ENCODE measurements at regions not wholly inside any gene's neighbourhood (a gene's known extent, or its start where the extent isn't known, plus 50 kb on each side); places are given as distances from the start of the nearest gene placed in this dataset.

DNA sequence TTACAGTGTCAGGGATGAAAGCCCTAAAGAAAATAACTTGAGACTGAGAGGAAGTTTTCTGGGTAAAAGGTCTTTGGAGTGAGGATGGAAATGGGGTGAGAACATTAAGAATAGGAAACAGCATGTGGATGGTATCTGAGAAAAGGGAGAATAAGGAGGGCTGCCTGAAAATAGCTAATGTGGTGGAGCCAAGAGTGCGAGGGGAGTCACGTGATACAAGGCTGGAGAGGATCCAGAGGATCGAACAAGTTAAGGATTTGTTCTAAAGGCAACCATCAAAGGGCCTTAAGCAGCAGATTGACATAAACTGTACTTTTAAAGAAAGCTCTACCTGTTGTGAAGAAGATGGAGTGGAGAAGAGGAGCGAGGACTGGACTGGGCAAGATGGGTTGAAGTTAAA lies 347.4 kb upstream of the AGA start:
- H3K27ac ChIP-seq = no peak overlapping the region
- no peaks in the 10 kb centered on the region for H3K9me3 ChIP-seq
- no peak for DNase-seq
- no peak overlapping the region for H3K4me3 ChIP-seq
- ATAC-seq = no peak
- TF ChIP-seq, protein P1, sequence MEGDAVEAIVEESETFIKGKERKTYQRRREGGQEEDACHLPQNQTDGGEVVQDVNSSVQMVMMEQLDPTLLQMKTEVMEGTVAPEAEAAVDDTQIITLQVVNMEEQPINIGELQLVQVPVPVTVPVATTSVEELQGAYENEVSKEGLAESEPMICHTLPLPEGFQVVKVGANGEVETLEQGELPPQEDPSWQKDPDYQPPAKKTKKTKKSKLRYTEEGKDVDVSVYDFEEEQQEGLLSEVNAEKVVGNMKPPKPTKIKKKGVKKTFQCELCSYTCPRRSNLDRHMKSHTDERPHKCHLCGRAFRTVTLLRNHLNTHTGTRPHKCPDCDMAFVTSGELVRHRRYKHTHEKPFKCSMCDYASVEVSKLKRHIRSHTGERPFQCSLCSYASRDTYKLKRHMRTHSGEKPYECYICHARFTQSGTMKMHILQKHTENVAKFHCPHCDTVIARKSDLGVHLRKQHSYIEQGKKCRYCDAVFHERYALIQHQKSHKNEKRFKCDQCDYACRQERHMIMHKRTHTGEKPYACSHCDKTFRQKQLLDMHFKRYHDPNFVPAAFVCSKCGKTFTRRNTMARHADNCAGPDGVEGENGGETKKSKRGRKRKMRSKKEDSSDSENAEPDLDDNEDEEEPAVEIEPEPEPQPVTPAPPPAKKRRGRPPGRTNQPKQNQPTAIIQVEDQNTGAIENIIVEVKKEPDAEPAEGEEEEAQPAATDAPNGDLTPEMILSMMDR (IDR thresholded peaks at IDR 0.05) = no peak
- no peaks in the 10 kb centered on the region for H3K4me1 ChIP-seq
- no peaks in the 10 kb centered on the region for H3K27me3 ChIP-seq
- intact Hi-C loops (cut with DNase I) = no loop called here
- H3K36me3 ChIP-seq = no peaks in the 10 kb centered on the region

- Histone ChIP-seq H3K4me1 (no peaks in the 10 kb centered on the region), H3K9me3 (no peaks in the 10 kb centered on the region), H3K4me3 (no peak overlapping the region), H3K36me3 (no peaks in the 10 kb centered on the region), H3K27me3 (no peaks in the 10 kb centered on the region), H3K27ac (no peak overlapping the region)
- TF ChIP-seq, protein P1 (IDR thresholded peaks at IDR 0.05) = no peak
- intact Hi-C loops (cut with DNase I) = no loop called here
- DNase-seq (no peak), ATAC-seq (no peak)
Observed at GRCh38 chr4:177791188-177791587, 349.0 kb upstream of the AGA start.

GRCh38 chr4:177796841-177797240 lies 354.6 kb upstream of the AGA start:
- no peak overlapping the region for H3K4me3 ChIP-seq
- H3K36me3 ChIP-seq = no peaks in the 10 kb centered on the region
- H3K27me3 ChIP-seq = no peaks in the 10 kb centered on the region
- intact Hi-C loops (cut with DNase I) = no loop called here
- ATAC-seq = no peak
- no peak for DNase-seq
- H3K4me1 ChIP-seq = no peaks in the 10 kb centered on the region
- no peak overlapping the region for H3K27ac ChIP-seq
- TF ChIP-seq, protein P1 (IDR thresholded peaks at IDR 0.05) = no peak
- no peaks in the 10 kb centered on the region for H3K9me3 ChIP-seq

DNA sequence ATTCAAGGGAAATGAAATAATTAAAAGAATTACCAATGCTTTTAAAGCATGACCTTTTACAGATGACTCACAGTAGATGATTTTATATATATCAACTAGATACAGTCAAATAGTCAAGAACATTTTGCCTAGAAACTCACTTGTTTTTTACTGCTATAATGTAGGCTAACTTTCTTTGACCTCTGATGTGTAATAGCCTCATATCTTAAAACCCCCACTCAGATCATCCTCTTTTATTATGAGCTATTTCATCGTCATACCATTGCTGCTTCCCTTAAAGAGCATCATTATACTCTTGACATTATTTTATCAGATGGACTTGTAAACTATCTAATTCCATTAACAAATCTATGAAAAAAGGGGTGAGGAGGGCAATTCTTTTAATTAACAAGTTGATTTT lies 355.9 kb upstream of the AGA start:
- Histone ChIP-seq H3K27ac (no peak overlapping the region), H3K4me3 (no peak overlapping the region), H3K27me3 (no peaks in the 10 kb centered on the region), H3K36me3 (no peaks in the 10 kb centered on the region), H3K9me3 (no peaks in the 10 kb centered on the region), H3K4me1 (no peaks in the 10 kb centered on the region)
- ATAC-seq (no peak), DNase-seq (no peak)
- intact Hi-C loops (cut with DNase I) = no loop called here
- TF ChIP-seq, protein P1 (IDR thresholded peaks at IDR 0.05) = no peak

GRCh38 chr4:177802162-177802561 lies 359.9 kb upstream of the AGA start:
- no peak overlapping the region for H3K27ac ChIP-seq
- TF ChIP-seq, protein P1 (IDR thresholded peaks at IDR 0.05) = no peak
- no peaks in the 10 kb centered on the region for H3K4me1 ChIP-seq
- no peak overlapping the region for H3K4me3 ChIP-seq
- DNase-seq = no peak
- ATAC-seq = no peak
- intact Hi-C loops (cut with DNase I) = no loop called here
- no peaks in the 10 kb centered on the region for H3K27me3 ChIP-seq
- no peaks in the 10 kb centered on the region for H3K9me3 ChIP-seq
- no peaks in the 10 kb centered on the region for H3K36me3 ChIP-seq
